Left lung (tissue), 4 donors: ENCODE measurements at regions not wholly inside any gene's neighbourhood (a gene's known extent, or its start where the extent isn't known, plus 50 kb on each side); places are given as distances from the start of the nearest gene placed in this dataset.

Experiments used
- ATAC-seq: fragments of 200-7000 bp; cut with Tn5 transposase; one replicate; pipeline ENCODE4 v1.9.1; 2020; ENCODE audit warnings: moderate library complexity
- DNase-seq, 4 donors: peaks; one replicate each; pipeline ENCODE4 v3.0.0-alpha.2; 2013 to 2020
- H3K27ac ChIP-seq, 2 donors: fragments of 200-600 bp; sonication (generic) in 1 of 2; one replicate each; pipeline versions ENCODE4 v1.5.0 to v1.8.0; 2020 to 2021
- H3K27me3 ChIP-seq, 2 donors: fragments of 200-600 bp; sonication (generic) in 1 of 2; one replicate each; pipeline versions ENCODE4 v1.5.0 to v1.8.0; 2020 to 2021
- H3K36me3 ChIP-seq, 2 donors: fragments of 200-600 bp; sonication (generic) in 1 of 2; one replicate each; pipeline versions ENCODE4 v1.5.0 to v1.8.0; 2020 to 2021
- H3K4me1 ChIP-seq, 2 donors: fragments of 200-600 bp; one replicate each; pipeline ENCODE4 v1.8.0; 2021
- H3K4me3 ChIP-seq, 2 donors: fragments of 200-600 bp; sonication (generic) in 1 of 2; one replicate each; pipeline versions ENCODE4 v1.5.0 to v1.8.0; 2020 to 2021; ENCODE audit warnings: mild to moderate bottlenecking in 1 of 2
- H3K9me3 ChIP-seq, 2 donors: fragments of 200-600 bp; sonication (generic) in 1 of 2; one replicate each; pipeline versions ENCODE4 v1.5.0 to v1.8.0; 2020 to 2021
- intact Hi-C, 2 donors: fragments of 100-400 bp; cut with DNase I; formaldehyde crosslinking; loops; one replicate each; pipeline versions ENCODE4 v1.11.2 to v1.14.2; 2022
- TF ChIP-seq, protein P1 (sequence below), 2 donors: fragments of 200-600 bp; sonication (generic) in 1 of 2; IDR thresholded peaks; one replicate each; pipeline versions ENCODE4 v1.5.0 to v1.8.0; 2021; ENCODE audit warnings: antibody characterized with exemption in 2 of 2
- donor health status: DM: no; HTN: yes; CAD: no.
- donor health status: DM: no; HTN: no; CAD: no.

DNA sequence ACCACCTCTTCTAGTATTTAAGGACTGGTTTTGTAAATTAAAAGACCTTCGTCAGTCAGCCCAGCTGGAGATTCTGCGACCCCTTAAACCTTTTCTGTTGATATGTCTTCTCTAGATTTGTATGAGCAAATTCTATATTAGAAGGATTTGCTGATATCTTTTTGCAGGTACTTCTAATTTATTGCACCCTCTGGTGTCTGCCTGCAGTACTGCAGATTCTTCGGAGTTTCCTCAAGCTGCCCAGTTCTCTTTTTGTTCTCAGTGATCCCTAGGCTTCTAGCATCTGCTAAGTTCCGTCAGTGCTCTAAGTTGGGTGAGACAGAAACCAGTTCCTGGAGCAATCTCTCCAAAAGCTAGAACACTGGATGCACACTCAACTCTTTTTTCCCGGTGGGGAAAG lies 545.2 kb downstream of the C4orf33 start:
- no peaks in the 10 kb centered on the region for H3K4me1 ChIP-seq
- H3K27ac ChIP-seq: no peak overlapping the region
- ATAC-seq (peak; percentile 82), DNase-seq (peak in 3 of 4 donors; percentile 9 to 37 (median 32))
- H3K27me3 ChIP-seq: no peaks in the 10 kb centered on the region
- TF ChIP-seq, protein P1, sequence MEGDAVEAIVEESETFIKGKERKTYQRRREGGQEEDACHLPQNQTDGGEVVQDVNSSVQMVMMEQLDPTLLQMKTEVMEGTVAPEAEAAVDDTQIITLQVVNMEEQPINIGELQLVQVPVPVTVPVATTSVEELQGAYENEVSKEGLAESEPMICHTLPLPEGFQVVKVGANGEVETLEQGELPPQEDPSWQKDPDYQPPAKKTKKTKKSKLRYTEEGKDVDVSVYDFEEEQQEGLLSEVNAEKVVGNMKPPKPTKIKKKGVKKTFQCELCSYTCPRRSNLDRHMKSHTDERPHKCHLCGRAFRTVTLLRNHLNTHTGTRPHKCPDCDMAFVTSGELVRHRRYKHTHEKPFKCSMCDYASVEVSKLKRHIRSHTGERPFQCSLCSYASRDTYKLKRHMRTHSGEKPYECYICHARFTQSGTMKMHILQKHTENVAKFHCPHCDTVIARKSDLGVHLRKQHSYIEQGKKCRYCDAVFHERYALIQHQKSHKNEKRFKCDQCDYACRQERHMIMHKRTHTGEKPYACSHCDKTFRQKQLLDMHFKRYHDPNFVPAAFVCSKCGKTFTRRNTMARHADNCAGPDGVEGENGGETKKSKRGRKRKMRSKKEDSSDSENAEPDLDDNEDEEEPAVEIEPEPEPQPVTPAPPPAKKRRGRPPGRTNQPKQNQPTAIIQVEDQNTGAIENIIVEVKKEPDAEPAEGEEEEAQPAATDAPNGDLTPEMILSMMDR (IDR thresholded peaks at IDR 0.05): peak; percentile 74 to 83
- no peaks in the 10 kb centered on the region for H3K36me3 ChIP-seq
- no peaks in the 10 kb centered on the region for H3K9me3 ChIP-seq
- H3K4me3 ChIP-seq: no peak overlapping the region
- intact Hi-C loops: loop anchor here in 1 of 2 donors (10.0 kb wide), 2 partner anchors 116 to 276 kb away; no protein-coding TSS in a partner anchor

GRCh38 chr4:129645461-129645860 lies 549.5 kb downstream of the C4orf33 start:
- Histone ChIP-seq H3K9me3 (no peaks in the 10 kb centered on the region), H3K27me3 (no peaks in the 10 kb centered on the region), H3K27ac (no peak overlapping the region), H3K4me3 (no peak overlapping the region), H3K36me3 (no peaks in the 10 kb centered on the region), H3K4me1 (no peaks in the 10 kb centered on the region)
- TF ChIP-seq, protein P1 (IDR thresholded peaks at IDR 0.05): no peak
- DNase-seq: peak in 2 of 4 donors; percentile 5 to 9
- ATAC-seq: no peak
- intact Hi-C loops: loop anchor here in 1 of 2 donors (10.0 kb wide), 2 partner anchors 121 to 281 kb away; no protein-coding TSS in a partner anchor

DNA sequence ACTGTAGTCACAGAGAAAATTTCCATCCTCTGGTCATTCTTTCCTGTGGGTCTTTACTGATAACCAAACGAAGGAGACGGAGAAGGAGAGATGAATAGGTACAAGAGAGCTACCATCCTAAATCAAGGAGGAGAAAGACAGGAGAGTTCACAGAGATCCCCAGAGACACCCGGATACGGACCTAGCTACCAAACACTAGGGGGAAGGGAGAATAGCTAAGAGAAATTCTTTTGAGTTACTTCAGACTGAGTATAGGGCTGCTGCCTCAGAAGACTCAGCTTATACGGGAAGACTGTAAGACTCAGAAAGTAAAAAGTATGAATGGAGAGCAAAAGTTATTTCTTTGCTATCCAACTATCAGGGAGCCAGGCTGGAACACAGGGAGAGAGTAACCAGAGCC lies 572.1 kb downstream of the C4orf33 start:
- H3K27me3 ChIP-seq: no peaks in the 10 kb centered on the region
- DNase-seq: no peak
- H3K36me3 ChIP-seq: no peaks in the 10 kb centered on the region
- ATAC-seq: no peak
- H3K27ac ChIP-seq: no peak overlapping the region
- no peak overlapping the region for H3K4me3 ChIP-seq
- intact Hi-C loops: no loop called here
- TF ChIP-seq, protein P1 (IDR thresholded peaks at IDR 0.05): no peak
- no peaks in the 10 kb centered on the region for H3K4me1 ChIP-seq
- H3K9me3 ChIP-seq: no peaks in the 10 kb centered on the region

DNA sequence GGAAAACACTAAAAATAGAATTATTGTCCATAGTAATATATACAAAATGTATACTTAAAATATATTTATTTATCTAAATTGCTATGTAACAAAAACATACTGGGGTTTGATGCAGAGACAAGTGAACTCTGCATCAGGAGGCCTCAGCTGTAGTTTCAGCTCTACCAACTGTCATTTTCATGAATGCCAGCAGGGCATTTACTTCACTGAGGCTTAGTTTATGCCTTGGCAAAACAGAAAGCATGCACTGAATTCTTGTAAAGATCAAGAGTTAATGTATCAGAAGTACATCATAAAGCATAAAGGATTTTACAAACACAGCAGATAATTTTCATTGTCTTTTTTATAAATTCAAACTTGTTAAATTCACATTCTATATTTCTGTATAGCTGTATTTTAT lies 577.0 kb downstream of the C4orf33 start:
- TF ChIP-seq, protein P1 (IDR thresholded peaks at IDR 0.05): no peak
- Histone ChIP-seq H3K4me1 (no peaks in the 10 kb centered on the region), H3K36me3 (no peaks in the 10 kb centered on the region), H3K4me3 (no peak overlapping the region), H3K27ac (no peak overlapping the region), H3K9me3 (peaks cover 0 to 7% of the 10 kb centered on the region in 2 donors), H3K27me3 (no peaks in the 10 kb centered on the region)
- DNase-seq (no peak), ATAC-seq (no peak)
- intact Hi-C loops: no loop called here

DNA sequence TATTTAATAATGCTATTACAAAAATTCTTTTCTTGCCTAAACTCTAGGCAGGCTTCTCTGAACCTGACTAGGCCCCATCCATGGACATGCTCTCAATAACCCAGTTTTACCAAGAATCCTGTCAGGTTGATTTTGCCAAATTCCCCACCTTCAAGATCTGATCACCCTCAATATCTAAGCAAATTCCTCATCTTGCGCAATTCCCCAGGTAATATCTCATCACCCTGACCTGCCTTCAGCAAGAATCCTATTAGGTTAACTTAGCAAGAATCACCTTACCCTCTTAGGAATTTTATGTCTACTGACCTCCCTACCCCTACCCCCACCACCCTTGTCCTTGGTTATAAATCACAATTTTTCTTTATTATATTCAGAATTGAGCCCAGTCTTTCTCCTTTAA lies 579.1 kb downstream of the C4orf33 start:
- Histone ChIP-seq H3K9me3 (peaks cover 0 to 7% of the 10 kb centered on the region in 2 donors), H3K27me3 (no peaks in the 10 kb centered on the region), H3K36me3 (no peaks in the 10 kb centered on the region), H3K27ac (no peak overlapping the region), H3K4me3 (no peak overlapping the region), H3K4me1 (no peaks in the 10 kb centered on the region)
- no peak for ATAC-seq
- no peak for DNase-seq
- TF ChIP-seq, protein P1 (IDR thresholded peaks at IDR 0.05): no peak
- intact Hi-C loops: no loop called here
